GM06990 (cell line): ENCODE measurements at regions not wholly inside any gene's neighbourhood (a gene's known extent, or its start where the extent isn't known, plus 50 kb on each side); places are given as distances from the start of the nearest gene placed in this dataset.

Experiments
- DNase-seq: peaks from one replicate; pipeline ENCODE4 v3.0.0-alpha.2; 2011; ENCODE audit not compliant: insufficient read length; ENCODE audit errors: extremely low read depth
- H3K27me3 ChIP-seq: replicated peaks from 2 replicates; pipeline ENCODE4 v1.6.0; 2011; ENCODE audit warnings: low read length; ENCODE audit not compliant: control insufficient read depth, insufficient read depth
- H3K36me3 ChIP-seq: 2 replicates; pipeline ENCODE4 v1.5.1; 2011; ENCODE audit warnings: low read length; ENCODE audit not compliant: control insufficient read depth, insufficient read depth
- H3K4me3 ChIP-seq: replicated peaks from 2 replicates; pipeline ENCODE4 v1.5.1; 2011; ENCODE audit warnings: low read depth, mild to moderate bottlenecking, control low read depth, low read length
- CTCF ChIP-seq: IDR thresholded peaks from 2 replicates; pipeline ENCODE4 v1.5.1; 2011; ENCODE audit warnings: low read length, control low read depth, mild to moderate bottlenecking, inconsistent platforms; ENCODE audit not compliant: insufficient read depth, poor library complexity, severe bottlenecking

- no peak for DNase-seq
- no peak overlapping the region for H3K4me3 ChIP-seq
- no peaks in the 10 kb centered on the region for H3K27me3 ChIP-seq
- no peaks in the 10 kb centered on the region for H3K36me3 ChIP-seq
- TF ChIP-seq CTCF, result no peak
Measured at GRCh38 chr13:84447640-84447978, 565.3 kb upstream of the SLITRK1 start.

GRCh38 chr13:84446972-84447639, 564.8 kb upstream of the SLITRK1 start:
- TF ChIP-seq CTCF, result no peak
- Histone ChIP-seq H3K27me3 (no peaks in the 10 kb centered on the region), H3K4me3 (no peak overlapping the region), H3K36me3 (no peaks in the 10 kb centered on the region)
- DNase-seq, result no peak

- TF ChIP-seq CTCF, result no peak
- DNase-seq, result no peak
- H3K36me3 ChIP-seq, result no peaks in the 10 kb centered on the region
- no peaks in the 10 kb centered on the region for H3K27me3 ChIP-seq
- no peak overlapping the region for H3K4me3 ChIP-seq
Measured at GRCh38 chr13:84445776-84446175, 563.5 kb upstream of the SLITRK1 start.

- H3K4me3 ChIP-seq, result no peak overlapping the region
- H3K27me3 ChIP-seq, result no peaks in the 10 kb centered on the region
- TF ChIP-seq CTCF, result no peak
- no peak for DNase-seq
- no peaks in the 10 kb centered on the region for H3K36me3 ChIP-seq
Measured at GRCh38 chr13:84443463-84443862, 561.2 kb upstream of the SLITRK1 start.

GRCh38 chr13:84439108-84439507, 556.8 kb upstream of the SLITRK1 start:
- no peak for TF ChIP-seq CTCF
- H3K36me3 ChIP-seq, result no peaks in the 10 kb centered on the region
- H3K4me3 ChIP-seq, result no peak overlapping the region
- no peaks in the 10 kb centered on the region for H3K27me3 ChIP-seq
- no peak for DNase-seq

GRCh38 chr13:84433024-84433423, 550.8 kb upstream of the SLITRK1 start:
- no peak for DNase-seq
- no peak overlapping the region for H3K4me3 ChIP-seq
- TF ChIP-seq CTCF, result no peak
- no peaks in the 10 kb centered on the region for H3K36me3 ChIP-seq
- no peaks in the 10 kb centered on the region for H3K27me3 ChIP-seq
